HCT116 (cell line): ENCODE measurements at regions not wholly inside any gene's neighbourhood (a gene's known extent, or its start where the extent isn't known, plus 50 kb on each side); places are given as distances from the start of the nearest gene placed in this dataset.

Experiments used
- ATAC-seq: fragments of 200-7000 bp; cut with Tn5 transposase; 2 replicates; pipeline ENCODE4 v1.9.1; 2020; ENCODE audit warnings: mild to moderate bottlenecking, moderate library complexity
- BruUV-seq: library from RNA; stranded (reverse); fragments of 400-500 nt; replicated peaks from 2 replicates; lab custom pipeline; 2021; lab: Mats Ljungman, UMichigan
- CTCF ChIA-PET: fragments of 300-600 bp; sonication (Branson Sonifier 250); formaldehyde crosslinking; loops from one replicate; lab custom pipeline; 2021; ENCODE audit warnings: antibody characterized with exemption; lab: Charles Lee
- POLR2A ChIA-PET: fragments of 300-600, 350-600 bp; sonication (Branson Sonifier 250); formaldehyde crosslinking; loops from one replicate; lab custom pipeline; 2021; ENCODE audit warnings: antibody characterized with exemption; lab: Charles Lee
- RAD21 ChIA-PET, 2 experiments: fragments of 300-600 bp; sonication (Branson Sonifier 250); formaldehyde crosslinking; loops; one replicate each; lab custom pipeline; 2023; ENCODE audit warnings: low total read pairs in 2 of 2; ENCODE audit not compliant: uncharacterized antibody in 2 of 2, unreplicated experiment in 2 of 2, low non-redundant PET in 1 of 2; lab: Charles Lee
- DNase-seq: peaks from one replicate; pipeline ENCODE4 v3.0.0-alpha.2; 2010; ENCODE audit warnings: low read depth, low spot score
- H2AFZ ChIP-seq: fragments of 200-600 bp; shearing (Covaris generic), sonication (generic); 2 replicates; pipeline ENCODE4 v1.6.1; 2017; ENCODE audit warnings: low read depth, mixed run types, mixed read lengths, antibody characterized with exemption, low read length; ENCODE audit not compliant: poor library complexity, severe bottlenecking
- H3K27ac ChIP-seq: 2 replicates; pipeline ENCODE4 v1.5.1; 2012; ENCODE audit warnings: low read depth, low read length
- H3K27me3 ChIP-seq: fragments of 200-600 bp; sonication (generic); 2 replicates; pipeline ENCODE4 v1.6.1; 2016; ENCODE audit warnings: mixed run types, low read length, mixed read lengths; ENCODE audit not compliant: insufficient read depth
- H3K36me3 ChIP-seq, 2 experiments: fragments of 200-500 bp in 1 of 2; fragments of 200-600 bp in 1 of 2; sonication (Bioruptor generic) in 1 of 2; sonication (generic) in 1 of 2; 2 replicates each; pipeline versions ENCODE4 v1.5.1 to v1.6.1; 2014 to 2016; ENCODE audit warnings: low read length in 2 of 2, inconsistent platforms in 1 of 2, mixed read lengths in 1 of 2, mixed run types in 1 of 2; ENCODE audit not compliant: insufficient read depth in 2 of 2, control insufficient read depth in 1 of 2
- H3K4me1 ChIP-seq, 2 experiments: fragments of 200-600 bp in 1 of 2; sonication (generic) in 1 of 2; 2 replicates each; pipeline versions ENCODE4 v1.5.1 to v1.6.1; 2012 to 2017; ENCODE audit warnings: low read length in 2 of 2, inconsistent platforms in 1 of 2, mild to moderate bottlenecking in 1 of 2, mixed read lengths in 1 of 2, mixed run types in 1 of 2, moderate library complexity in 1 of 2; ENCODE audit not compliant: insufficient read depth in 2 of 2, control insufficient read depth in 1 of 2
- H3K4me2 ChIP-seq: fragments of 200-600 bp; sonication (generic); 2 replicates; pipeline ENCODE4 v1.6.1; 2017; ENCODE audit warnings: mixed run types, low read length, mixed read lengths
- H3K4me3 ChIP-seq, 2 experiments: fragments of 200-600 bp in 1 of 2; sonication (generic) in 1 of 2; replicated peaks in 1 of 2; 2 replicates each; pipeline ENCODE4 v1.5.1; 2011 to 2016; ENCODE audit warnings: low read length in 2 of 2, control low read depth in 1 of 2, low read depth in 1 of 2, mild to moderate bottlenecking in 1 of 2, mixed read lengths in 1 of 2, mixed run types in 1 of 2
- H3K79me2 ChIP-seq: fragments of 200-600 bp; sonication (generic); 2 replicates; pipeline ENCODE4 v1.6.1; 2017; ENCODE audit warnings: mild to moderate bottlenecking, mixed run types, low read length, moderate library complexity, mixed read lengths; ENCODE audit not compliant: insufficient read depth
- H3K9ac ChIP-seq: fragments of 200-600 bp; sonication (generic); 2 replicates; pipeline ENCODE4 v1.6.1; 2016; ENCODE audit warnings: low read length, mixed read lengths
- H3K9me2 ChIP-seq: fragments of 200-600 bp; sonication (generic), shearing (Covaris generic); 2 replicates; pipeline ENCODE4 v1.6.1; 2017; ENCODE audit warnings: mixed run types, mild to moderate bottlenecking, moderate library complexity; ENCODE audit not compliant: insufficient read depth
- H3K9me3 ChIP-seq, 2 experiments: fragments of 200-500 bp in 1 of 2; fragments of 200-600 bp in 1 of 2; sonication (Bioruptor generic) in 1 of 2; sonication (generic) in 1 of 2; 2 replicates each; pipeline ENCODE4 v1.6.1; 2014 to 2017; ENCODE audit warnings: low read length in 2 of 2, mixed read lengths in 2 of 2, inconsistent platforms in 1 of 2, low read depth in 1 of 2, mild to moderate bottlenecking in 1 of 2, mixed run types in 1 of 2, moderate library complexity in 1 of 2; ENCODE audit not compliant: control insufficient read depth in 1 of 2, insufficient read depth in 1 of 2
- H4K20me1 ChIP-seq: fragments of 200-600 bp; sonication (generic), shearing (Covaris generic); 2 replicates; pipeline ENCODE4 v1.6.1; 2017; ENCODE audit warnings: mixed run types, mild to moderate bottlenecking, moderate library complexity; ENCODE audit not compliant: insufficient read depth
- CEBPB ChIP-seq: IDR thresholded peaks from 2 replicates; pipeline ENCODE4 v1.6.1; 2012; ENCODE audit warnings: low read depth
- EGR1 ChIP-seq: IDR thresholded peaks from 2 replicates; pipeline ENCODE4 v1.6.1; 2012; ENCODE audit warnings: low read depth
- FOSL1 ChIP-seq: IDR thresholded peaks from 2 replicates; pipeline ENCODE4 v1.6.1; 2012; ENCODE audit warnings: low read depth
- SIN3A ChIP-seq: IDR thresholded peaks from 2 replicates; pipeline ENCODE4 v1.6.1; 2012; ENCODE audit warnings: low read depth
- SP1 ChIP-seq: IDR thresholded peaks from 2 replicates; pipeline ENCODE4 v1.6.1; 2012; ENCODE audit warnings: low read depth
- SRF ChIP-seq: IDR thresholded peaks from 2 replicates; pipeline ENCODE4 v1.6.1; 2012; ENCODE audit warnings: low read depth
- ZFX ChIP-seq: fragments of 450-650 bp; IDR thresholded peaks from 2 replicates; pipeline ENCODE4 v1.6.1; 2017
- intact Hi-C: fragments of 100-400 bp; cut with micrococcal nuclease; formaldehyde crosslinking; loops from 2 replicates; pipeline ENCODE4 v1.10.0; 2022
- TF ChIP-seq, protein P1 (sequence below): IDR thresholded peaks from 2 replicates; pipeline ENCODE4 v1.6.1; 2012; ENCODE audit warnings: low read depth
- TF ChIP-seq, protein P2 (sequence below), 3 experiments: fragments of 200-600 bp in 1 of 3; sonication (generic) in 1 of 3; IDR thresholded peaks in 2 of 3; conservative IDR thresholded peaks in 1 of 3; 2 replicates each; pipeline ENCODE4 v1.5.1; 2012 to 2017; ENCODE audit warnings: low read depth in 2 of 3, low read length in 2 of 3, antibody characterized with exemption in 1 of 3, borderline replicate concordance in 1 of 3, control low read depth in 1 of 3, mild to moderate bottlenecking in 1 of 3, mixed read lengths in 1 of 3, mixed run types in 1 of 3, moderate library complexity in 1 of 3; ENCODE audit not compliant: insufficient read depth in 1 of 3

DNA sequence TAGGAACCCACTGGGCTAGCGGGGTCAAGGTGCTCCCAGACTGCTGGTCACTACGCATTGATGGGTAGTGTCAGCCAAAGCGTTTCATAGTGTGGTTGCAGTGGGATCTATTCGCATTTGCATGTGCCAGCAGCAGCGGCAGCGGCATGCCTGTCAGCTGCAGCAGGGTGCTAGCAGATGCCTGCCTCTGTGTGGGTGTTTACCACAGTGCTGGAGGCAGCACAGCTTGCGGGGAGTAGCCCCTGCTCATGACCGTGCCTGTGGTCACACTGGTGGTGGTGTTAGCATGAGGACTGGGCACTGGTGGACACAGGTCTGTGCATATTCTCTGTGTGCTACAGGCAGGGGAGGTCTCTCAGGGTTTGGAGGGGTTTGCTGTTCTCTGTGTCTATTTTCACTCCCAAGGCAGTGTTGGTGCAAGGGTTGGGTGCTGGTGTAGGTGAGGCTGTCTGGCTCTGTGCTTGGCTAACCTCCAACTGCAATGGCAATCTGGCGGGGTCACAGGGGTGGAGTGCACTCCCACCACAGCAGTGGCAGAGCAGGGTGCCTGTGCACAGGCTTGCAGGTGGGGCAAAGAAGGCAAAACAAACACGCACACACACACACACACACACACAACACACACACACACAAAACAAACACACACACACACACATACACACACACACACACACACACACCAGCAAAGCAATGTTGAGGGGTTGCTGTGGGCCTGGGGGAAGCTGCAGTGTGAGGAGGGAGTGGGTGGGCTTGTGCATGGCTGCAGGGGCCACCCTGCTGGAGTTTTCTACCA is 184.4 kb downstream of the GLUD2 start:
- H3K4me1 ChIP-seq, result no peaks in the 10 kb centered on the region
- ATAC-seq, result no peak
- ChIA-PET RAD21 (no interaction called here), CTCF (no interaction called here), POLR2A (no interaction called here)
- no peaks in the 10 kb centered on the region for H4K20me1 ChIP-seq
- BruUV-seq, result no TSS peak
- no peak overlapping the region for H3K4me3 ChIP-seq
- no peaks in the 10 kb centered on the region for H3K9me3 ChIP-seq
- no peak overlapping the region for H2AFZ ChIP-seq
- no peaks in the 10 kb centered on the region for H3K79me2 ChIP-seq
- H3K27ac ChIP-seq, result no peak overlapping the region
- H3K36me3 ChIP-seq, result no peaks in the 10 kb centered on the region
- H3K4me2 ChIP-seq, result no peak overlapping the region
- TF ChIP-seq, protein P1, sequence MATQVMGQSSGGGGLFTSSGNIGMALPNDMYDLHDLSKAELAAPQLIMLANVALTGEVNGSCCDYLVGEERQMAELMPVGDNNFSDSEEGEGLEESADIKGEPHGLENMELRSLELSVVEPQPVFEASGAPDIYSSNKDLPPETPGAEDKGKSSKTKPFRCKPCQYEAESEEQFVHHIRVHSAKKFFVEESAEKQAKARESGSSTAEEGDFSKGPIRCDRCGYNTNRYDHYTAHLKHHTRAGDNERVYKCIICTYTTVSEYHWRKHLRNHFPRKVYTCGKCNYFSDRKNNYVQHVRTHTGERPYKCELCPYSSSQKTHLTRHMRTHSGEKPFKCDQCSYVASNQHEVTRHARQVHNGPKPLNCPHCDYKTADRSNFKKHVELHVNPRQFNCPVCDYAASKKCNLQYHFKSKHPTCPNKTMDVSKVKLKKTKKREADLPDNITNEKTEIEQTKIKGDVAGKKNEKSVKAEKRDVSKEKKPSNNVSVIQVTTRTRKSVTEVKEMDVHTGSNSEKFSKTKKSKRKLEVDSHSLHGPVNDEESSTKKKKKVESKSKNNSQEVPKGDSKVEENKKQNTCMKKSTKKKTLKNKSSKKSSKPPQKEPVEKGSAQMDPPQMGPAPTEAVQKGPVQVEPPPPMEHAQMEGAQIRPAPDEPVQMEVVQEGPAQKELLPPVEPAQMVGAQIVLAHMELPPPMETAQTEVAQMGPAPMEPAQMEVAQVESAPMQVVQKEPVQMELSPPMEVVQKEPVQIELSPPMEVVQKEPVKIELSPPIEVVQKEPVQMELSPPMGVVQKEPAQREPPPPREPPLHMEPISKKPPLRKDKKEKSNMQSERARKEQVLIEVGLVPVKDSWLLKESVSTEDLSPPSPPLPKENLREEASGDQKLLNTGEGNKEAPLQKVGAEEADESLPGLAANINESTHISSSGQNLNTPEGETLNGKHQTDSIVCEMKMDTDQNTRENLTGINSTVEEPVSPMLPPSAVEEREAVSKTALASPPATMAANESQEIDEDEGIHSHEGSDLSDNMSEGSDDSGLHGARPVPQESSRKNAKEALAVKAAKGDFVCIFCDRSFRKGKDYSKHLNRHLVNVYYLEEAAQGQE, result no peak
- TF ChIP-seq FOSL1, result no peak
- TF ChIP-seq, protein P2, sequence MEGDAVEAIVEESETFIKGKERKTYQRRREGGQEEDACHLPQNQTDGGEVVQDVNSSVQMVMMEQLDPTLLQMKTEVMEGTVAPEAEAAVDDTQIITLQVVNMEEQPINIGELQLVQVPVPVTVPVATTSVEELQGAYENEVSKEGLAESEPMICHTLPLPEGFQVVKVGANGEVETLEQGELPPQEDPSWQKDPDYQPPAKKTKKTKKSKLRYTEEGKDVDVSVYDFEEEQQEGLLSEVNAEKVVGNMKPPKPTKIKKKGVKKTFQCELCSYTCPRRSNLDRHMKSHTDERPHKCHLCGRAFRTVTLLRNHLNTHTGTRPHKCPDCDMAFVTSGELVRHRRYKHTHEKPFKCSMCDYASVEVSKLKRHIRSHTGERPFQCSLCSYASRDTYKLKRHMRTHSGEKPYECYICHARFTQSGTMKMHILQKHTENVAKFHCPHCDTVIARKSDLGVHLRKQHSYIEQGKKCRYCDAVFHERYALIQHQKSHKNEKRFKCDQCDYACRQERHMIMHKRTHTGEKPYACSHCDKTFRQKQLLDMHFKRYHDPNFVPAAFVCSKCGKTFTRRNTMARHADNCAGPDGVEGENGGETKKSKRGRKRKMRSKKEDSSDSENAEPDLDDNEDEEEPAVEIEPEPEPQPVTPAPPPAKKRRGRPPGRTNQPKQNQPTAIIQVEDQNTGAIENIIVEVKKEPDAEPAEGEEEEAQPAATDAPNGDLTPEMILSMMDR (IDR thresholded peaks at IDR 0.05 in 2 of 3, conservative IDR thresholded peaks at IDR 0.05 in 1 of 3; ENCODE audit: borderline replicate concordance in 1 of 3, insufficient read depth in 1 of 3, low read depth in 2 of 3, low read length in 2 of 3), result no peak
- TF ChIP-seq SRF, result no peak
- TF ChIP-seq SIN3A, result no peak
- no peak for TF ChIP-seq SP1
- no peak for TF ChIP-seq CEBPB
- TF ChIP-seq EGR1, result no peak
- TF ChIP-seq ZFX, result no peak
- TF ChIP-seq, all 23 proteins: peak for 0
- H3K9ac ChIP-seq, result no peak overlapping the region
- intact Hi-C loops, result no loop called here
- DNase-seq, result no peak
- no peaks in the 10 kb centered on the region for H3K9me2 ChIP-seq
- H3K27me3 ChIP-seq, result no peaks in the 10 kb centered on the region
